Eye (tissue), 1 donor: ENCODE measurements at regions not wholly inside any gene's neighbourhood (a gene's known extent, or its start where the extent isn't known, plus 50 kb on each side); places are given as distances from the start of the nearest gene placed in this dataset.

Experiments used
- DNase-seq: peaks from one replicate; pipeline ENCODE4 v3.0.0-alpha.2; 2015

DNA sequence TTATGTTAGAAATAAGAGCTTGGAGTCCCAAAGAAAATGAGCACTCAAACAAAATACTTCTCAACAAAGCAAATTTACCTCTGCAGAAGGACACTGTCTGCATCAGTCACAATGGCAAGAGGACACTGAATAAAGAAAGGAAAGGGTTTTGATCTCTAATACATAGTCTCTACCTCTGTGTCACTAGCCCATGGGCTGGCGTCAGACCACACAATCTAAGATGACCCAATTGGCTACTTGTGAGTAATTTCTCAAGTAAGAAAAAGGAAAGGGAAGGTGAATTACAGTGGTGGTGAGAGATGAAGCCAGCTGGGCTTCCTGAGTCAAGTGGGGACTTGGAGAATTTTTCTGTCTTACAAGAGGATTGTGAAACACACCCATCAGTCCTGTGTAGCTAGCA lies 257.9 kb upstream of the AMELY start:
- DNase-seq = no peak

DNA sequence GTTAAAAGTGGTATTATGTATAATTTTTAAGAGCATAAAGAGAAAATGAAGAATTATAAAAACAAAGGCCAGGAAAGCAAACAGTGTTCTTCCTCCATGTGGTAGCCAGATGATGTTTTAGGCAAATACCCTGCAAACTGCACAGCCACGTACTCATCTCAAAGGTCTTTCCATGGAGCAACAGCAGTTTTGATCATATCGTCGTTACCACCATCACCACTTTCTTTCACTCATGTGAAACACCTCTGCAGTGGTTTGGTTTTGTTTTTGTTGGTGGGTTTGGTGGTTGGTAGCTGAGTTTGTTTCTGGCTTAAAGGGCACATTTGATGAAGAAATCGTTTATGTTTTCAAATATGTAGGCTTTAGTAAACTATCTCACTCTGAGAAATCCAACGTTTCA lies 229.9 kb upstream of the AMELY start:
- no peak for DNase-seq
